Neutrophil (primary cell): ENCODE measurements at regions not wholly inside any gene's neighbourhood (a gene's known extent, or its start where the extent isn't known, plus 50 kb on each side); places are given as distances from the start of the nearest gene placed in this dataset.
A peak's percentile ranks its signal among the peaks of the same experiment; 100 is the strongest.

ENCODE experiments used
- H3K27ac ChIP-seq: fragments of 200-600 bp; sonication (generic); 2 replicates; pipeline ENCODE4 v1.5.1; 2016; ENCODE audit warnings: mild to moderate bottlenecking, moderate library complexity
- H3K27me3 ChIP-seq: fragments of 200-600 bp; sonication (generic); 2 replicates; pipeline ENCODE4 v1.6.0; 2016; ENCODE audit warnings: mild to moderate bottlenecking
- H3K36me3 ChIP-seq: fragments of 200-600 bp; sonication (generic); 2 replicates; pipeline ENCODE4 v1.5.1; 2017
- H3K4me1 ChIP-seq, 2 experiments: fragments of 200-600 bp in 1 of 2; sonication (generic) in 1 of 2; 1 replicate in 1 of 2; 2 replicates in 1 of 2; pipeline versions ENCODE4 v1.5.1 to v1.6.1; 2013 to 2016; ENCODE audit warnings: low read depth in 1 of 2, low read length in 1 of 2, mild to moderate bottlenecking in 1 of 2, moderate library complexity in 1 of 2; ENCODE audit not compliant: control insufficient read depth in 1 of 2, insufficient read depth in 1 of 2
- H3K4me3 ChIP-seq, 2 experiments: fragments of 200-600 bp in 1 of 2; sonication (generic) in 1 of 2; 1 replicate in 1 of 2; 2 replicates in 1 of 2; pipeline ENCODE4 v1.5.1; 2013 to 2016; ENCODE audit warnings: low read depth in 1 of 2, low read length in 1 of 2, mild to moderate bottlenecking in 1 of 2, moderate library complexity in 1 of 2
- H3K9me3 ChIP-seq: fragments of 200-600 bp; sonication (generic); 2 replicates; pipeline ENCODE4 v1.5.1; 2016
- CTCF ChIP-seq: fragments of 200-600 bp; sonication (generic); IDR thresholded peaks from 2 replicates; pipeline ENCODE4 v1.5.1; 2016; ENCODE audit warnings: antibody characterized with exemption

DNA sequence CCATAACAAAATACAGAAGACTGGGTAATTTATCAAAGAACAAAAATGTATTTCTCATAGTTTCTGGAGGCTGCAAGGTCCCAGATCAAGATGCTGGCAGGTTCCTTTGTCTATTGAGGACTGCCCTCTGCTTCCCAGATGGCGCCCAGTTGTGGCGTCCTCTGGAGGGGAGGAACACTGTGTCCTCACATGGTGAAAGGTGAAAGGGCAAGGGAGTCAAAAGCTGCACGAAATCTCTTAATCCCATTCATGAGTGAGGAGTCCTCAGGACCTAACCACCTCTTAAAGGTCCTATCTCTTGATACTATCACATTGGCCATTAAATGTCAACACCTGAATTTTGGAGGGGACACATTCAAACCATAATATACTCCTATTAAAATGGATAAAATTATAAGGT, 79.3 kb upstream of the IRF2BP2 start:
- no peak for TF ChIP-seq CTCF
- Histone ChIP-seq H3K27ac (no peak overlapping the region), H3K4me3 (no peak overlapping the region), H3K4me1 (peaks cover 9 to 18% of the 10 kb centered on the region in 2 experiments), H3K36me3 (no peaks in the 10 kb centered on the region), H3K9me3 (no peaks in the 10 kb centered on the region), H3K27me3 (no peaks in the 10 kb centered on the region)

- Histone ChIP-seq H3K27ac (no peak overlapping the region), H3K9me3 (no peaks in the 10 kb centered on the region), H3K27me3 (no peaks in the 10 kb centered on the region), H3K4me1 (peaks cover 19 to 31% of the 10 kb centered on the region in 2 experiments), H3K36me3 (no peaks in the 10 kb centered on the region), H3K4me3 (no peak overlapping the region)
- TF ChIP-seq CTCF, result no peak
These were observed 77.0 kb upstream of the IRF2BP2 start for GRCh38 chr1:234687011-234687410.

- TF ChIP-seq CTCF, result no peak
- Histone ChIP-seq H3K36me3 (no peaks in the 10 kb centered on the region), H3K9me3 (no peaks in the 10 kb centered on the region), H3K27ac (no peak overlapping the region), H3K4me3 (no peak overlapping the region), H3K27me3 (no peaks in the 10 kb centered on the region), H3K4me1 (peaks cover 19 to 28% of the 10 kb centered on the region in 2 experiments)
These were observed 76.1 kb upstream of the IRF2BP2 start for GRCh38 chr1:234686035-234686434.

- Histone ChIP-seq H3K27me3 (no peaks in the 10 kb centered on the region), H3K4me1 (peaks cover 19 to 25% of the 10 kb centered on the region in 2 experiments), H3K9me3 (no peaks in the 10 kb centered on the region), H3K27ac (peak overlapping the region; percentile 79), H3K36me3 (no peaks in the 10 kb centered on the region), H3K4me3 (no peak overlapping the region)
- TF ChIP-seq CTCF, result no peak
These were observed 74.9 kb upstream of the IRF2BP2 start for GRCh38 chr1:234684856-234685255.

GRCh38 chr1:234683861-234684632, 74.1 kb upstream of the IRF2BP2 start:
- TF ChIP-seq CTCF, result no peak
- Histone ChIP-seq H3K36me3 (no peaks in the 10 kb centered on the region), H3K9me3 (no peaks in the 10 kb centered on the region), H3K27ac (peak overlapping the region; percentile 79), H3K27me3 (no peaks in the 10 kb centered on the region), H3K4me3 (no peak overlapping the region), H3K4me1 (peaks cover 19 to 25% of the 10 kb centered on the region in 2 experiments)
